Ovary (tissue), 3 donors: ENCODE measurements at regions not wholly inside any gene's neighbourhood (a gene's known extent, or its start where the extent isn't known, plus 50 kb on each side); places are given as distances from the start of the nearest gene placed in this dataset.

Experiments used
- POLR2A ChIP-seq: fragments of 450-650 bp; IDR thresholded peaks from one replicate; pipeline ENCODE4 v1.6.1; 2017; ENCODE audit warnings: antibody characterized with exemption, mild to moderate bottlenecking, moderate library complexity
- TF ChIP-seq, protein P1 (sequence below), 3 donors: fragments of 450-650 bp in 2 of 3; fragments of 200-600 bp in 1 of 3; IDR thresholded peaks; one replicate each; pipeline versions ENCODE4 v1.5.1 to v1.8.0; 2016 to 2022; ENCODE audit warnings: antibody characterized with exemption in 3 of 3, mild to moderate bottlenecking in 1 of 3
- donor health status: DM: no; HTN: no; CAD: no.

DNA sequence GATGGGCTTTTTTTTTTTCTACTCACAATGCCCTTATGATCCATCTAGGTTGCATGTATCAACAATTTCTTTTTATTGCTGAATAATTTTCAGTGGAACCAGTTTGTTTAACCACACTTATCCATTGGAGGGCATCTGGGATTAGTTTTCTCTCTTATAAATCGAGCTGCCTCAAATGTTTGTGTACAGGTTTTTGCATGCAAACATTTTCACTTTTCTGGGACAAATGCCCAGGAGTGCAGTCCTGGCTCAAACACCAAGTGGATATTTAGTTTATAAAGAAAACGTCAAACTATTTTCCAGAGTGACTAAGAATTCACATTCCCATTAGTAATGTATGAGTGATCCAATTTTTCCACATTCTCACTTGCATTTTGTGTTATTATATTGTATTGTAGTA is 313.4 kb downstream of the CXCL12 start:
- TF ChIP-seq, protein P1, sequence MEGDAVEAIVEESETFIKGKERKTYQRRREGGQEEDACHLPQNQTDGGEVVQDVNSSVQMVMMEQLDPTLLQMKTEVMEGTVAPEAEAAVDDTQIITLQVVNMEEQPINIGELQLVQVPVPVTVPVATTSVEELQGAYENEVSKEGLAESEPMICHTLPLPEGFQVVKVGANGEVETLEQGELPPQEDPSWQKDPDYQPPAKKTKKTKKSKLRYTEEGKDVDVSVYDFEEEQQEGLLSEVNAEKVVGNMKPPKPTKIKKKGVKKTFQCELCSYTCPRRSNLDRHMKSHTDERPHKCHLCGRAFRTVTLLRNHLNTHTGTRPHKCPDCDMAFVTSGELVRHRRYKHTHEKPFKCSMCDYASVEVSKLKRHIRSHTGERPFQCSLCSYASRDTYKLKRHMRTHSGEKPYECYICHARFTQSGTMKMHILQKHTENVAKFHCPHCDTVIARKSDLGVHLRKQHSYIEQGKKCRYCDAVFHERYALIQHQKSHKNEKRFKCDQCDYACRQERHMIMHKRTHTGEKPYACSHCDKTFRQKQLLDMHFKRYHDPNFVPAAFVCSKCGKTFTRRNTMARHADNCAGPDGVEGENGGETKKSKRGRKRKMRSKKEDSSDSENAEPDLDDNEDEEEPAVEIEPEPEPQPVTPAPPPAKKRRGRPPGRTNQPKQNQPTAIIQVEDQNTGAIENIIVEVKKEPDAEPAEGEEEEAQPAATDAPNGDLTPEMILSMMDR (IDR thresholded peaks at IDR 0.05), result no peak
- TF ChIP-seq POLR2A, result no peak
